ENCODE measurements at regions not wholly inside any gene's neighbourhood (a gene's known extent, or its start where the extent isn't known, plus 50 kb on each side); places are given as distances from the start of the nearest gene placed in this dataset.

GRCh38 chr16:51641191-51641765 is 490.2 kb upstream of the SALL1 start:
- FAIRE-seq = no peak

GRCh38 chr16:51640196-51640595 is 489.1 kb upstream of the SALL1 start:
- FAIRE-seq = no peak

- no peak for FAIRE-seq
These were observed 487.5 kb upstream of the SALL1 start for GRCh38 chr16:51638339-51639135.

- no peak for FAIRE-seq
These were observed 486.7 kb upstream of the SALL1 start for GRCh38 chr16:51637770-51638094.

GRCh38 chr16:51636920-51637769 is 486.1 kb upstream of the SALL1 start:
- no peak for FAIRE-seq

- FAIRE-seq = no peak
These were observed 484.1 kb upstream of the SALL1 start for GRCh38 chr16:51635181-51635580.

GRCh38 chr16:51630076-51630475 is 479.0 kb upstream of the SALL1 start:
- no peak for FAIRE-seq

- FAIRE-seq = no peak
These were observed 478.5 kb upstream of the SALL1 start for GRCh38 chr16:51629576-51629975.

GRCh38 chr16:51624080-51624775 is 473.2 kb upstream of the SALL1 start:
- no peak for FAIRE-seq

GRCh38 chr16:51621610-51622009 is 470.5 kb upstream of the SALL1 start:
- no peak for FAIRE-seq

GRCh38 chr16:51615141-51615540 is 464.1 kb upstream of the SALL1 start:
- FAIRE-seq = no peak

GRCh38 chr16:51607201-51607651 is 456.2 kb upstream of the SALL1 start:
- no peak for FAIRE-seq

- no peak for FAIRE-seq
These were observed 445.2 kb upstream of the SALL1 start for GRCh38 chr16:51596247-51596646.

GRCh38 chr16:51592535-51593300 is 441.6 kb upstream of the SALL1 start:
- FAIRE-seq = no peak

GRCh38 chr16:51592001-51592501 is 441.0 kb upstream of the SALL1 start:
- no peak for FAIRE-seq

GRCh38 chr16:51591480-51591879 is 440.4 kb upstream of the SALL1 start:
- no peak for FAIRE-seq

- FAIRE-seq = no peak
These were observed 428.7 kb upstream of the SALL1 start for GRCh38 chr16:51579652-51580360.

- FAIRE-seq = no peak
These were observed 426.7 kb upstream of the SALL1 start for GRCh38 chr16:51577621-51578303.

- no peak for FAIRE-seq
These were observed 425.6 kb upstream of the SALL1 start for GRCh38 chr16:51576498-51577195.

GRCh38 chr16:51573191-51573590 is 422.1 kb upstream of the SALL1 start:
- no peak for FAIRE-seq

Measured in A204.1 (cell line).